BJ (cell line): ENCODE measurements at regions not wholly inside any gene's neighbourhood (a gene's known extent, or its start where the extent isn't known, plus 50 kb on each side); places are given as distances from the start of the nearest gene placed in this dataset.

Source experiments
- CTCF ChIA-PET: fragments of 350-600 bp; formaldehyde crosslinking; extraction: SDS; loops from one replicate; lab custom pipeline; 2021; ENCODE audit warnings: antibody characterized with exemption, inconsistent platforms; lab: Yijun Ruan, JAX
- POLR2A ChIA-PET: fragments of 300-600 bp; sonication (Branson Sonifier 250); formaldehyde crosslinking; extraction: SDS; loops from one replicate; lab custom pipeline; 2021; ENCODE audit warnings: antibody characterized with exemption; lab: Charles Lee
- DNase-seq: peaks from one replicate; pipeline ENCODE4 v3.0.0-alpha.2; 2011; ENCODE audit warnings: low read depth
- H3K27me3 ChIP-seq: 2 replicates; pipeline ENCODE4 v1.6.0; 2011; ENCODE audit warnings: low read length; ENCODE audit not compliant: control insufficient read depth, insufficient read depth
- H3K36me3 ChIP-seq: 2 replicates; pipeline ENCODE4 v1.5.1; 2011; ENCODE audit warnings: low read length; ENCODE audit not compliant: control insufficient read depth, insufficient read depth
- H3K4me3 ChIP-seq: 2 replicates; pipeline ENCODE4 v1.5.1; 2011; ENCODE audit warnings: low read depth, mild to moderate bottlenecking, control low read depth, low read length
- TF ChIP-seq, protein P1 (sequence below): IDR thresholded peaks from 2 replicates; pipeline ENCODE4 v1.5.1; 2011; ENCODE audit warnings: low read depth, mild to moderate bottlenecking, control low read depth, inconsistent platforms, low read length, moderate library complexity; ENCODE audit not compliant: insufficient read depth

DNA sequence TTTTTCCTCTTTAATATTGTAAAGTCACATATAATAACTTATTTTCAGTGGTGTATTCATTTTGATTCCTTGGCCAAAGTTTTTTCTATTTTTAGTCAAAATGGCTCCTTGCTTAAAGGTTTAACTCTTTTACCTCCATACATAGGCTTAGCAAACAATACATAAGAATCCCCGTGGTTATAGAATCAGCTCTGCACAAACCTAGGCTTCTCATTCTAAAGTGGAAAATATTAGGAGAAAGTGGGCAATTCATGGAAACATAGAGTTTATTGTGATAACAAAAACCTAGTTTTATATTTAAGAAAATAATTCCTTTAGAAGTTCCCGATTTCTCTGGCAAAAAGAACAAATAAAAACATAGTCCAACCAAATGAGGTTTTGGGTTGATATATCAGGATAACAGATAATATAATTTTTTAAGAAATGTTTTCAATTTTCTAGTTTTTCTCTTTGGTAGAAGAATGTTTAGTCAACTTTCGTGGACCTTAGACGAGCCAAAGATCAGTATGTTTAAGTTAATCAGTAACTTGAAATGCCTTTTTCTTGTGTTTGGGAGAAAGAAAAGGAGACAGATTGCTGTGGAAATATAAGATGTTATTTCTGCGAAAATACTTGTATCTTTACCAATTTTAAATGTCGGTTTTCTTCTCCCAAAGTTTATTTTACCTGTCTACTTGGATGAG is 93.4 kb upstream of the KLF12 start:
- no peak for DNase-seq
- TF ChIP-seq, protein P1, sequence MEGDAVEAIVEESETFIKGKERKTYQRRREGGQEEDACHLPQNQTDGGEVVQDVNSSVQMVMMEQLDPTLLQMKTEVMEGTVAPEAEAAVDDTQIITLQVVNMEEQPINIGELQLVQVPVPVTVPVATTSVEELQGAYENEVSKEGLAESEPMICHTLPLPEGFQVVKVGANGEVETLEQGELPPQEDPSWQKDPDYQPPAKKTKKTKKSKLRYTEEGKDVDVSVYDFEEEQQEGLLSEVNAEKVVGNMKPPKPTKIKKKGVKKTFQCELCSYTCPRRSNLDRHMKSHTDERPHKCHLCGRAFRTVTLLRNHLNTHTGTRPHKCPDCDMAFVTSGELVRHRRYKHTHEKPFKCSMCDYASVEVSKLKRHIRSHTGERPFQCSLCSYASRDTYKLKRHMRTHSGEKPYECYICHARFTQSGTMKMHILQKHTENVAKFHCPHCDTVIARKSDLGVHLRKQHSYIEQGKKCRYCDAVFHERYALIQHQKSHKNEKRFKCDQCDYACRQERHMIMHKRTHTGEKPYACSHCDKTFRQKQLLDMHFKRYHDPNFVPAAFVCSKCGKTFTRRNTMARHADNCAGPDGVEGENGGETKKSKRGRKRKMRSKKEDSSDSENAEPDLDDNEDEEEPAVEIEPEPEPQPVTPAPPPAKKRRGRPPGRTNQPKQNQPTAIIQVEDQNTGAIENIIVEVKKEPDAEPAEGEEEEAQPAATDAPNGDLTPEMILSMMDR: no peak
- POLR2A ChIA-PET: no interaction called here
- Histone ChIP-seq H3K4me3 (no peak overlapping the region), H3K27me3 (no peaks in the 10 kb centered on the region), H3K36me3 (no peaks in the 10 kb centered on the region)
- CTCF ChIA-PET: interaction anchor here (0.5 to 0.6 kb wide), 2 partner anchors 9 to 95 kb away, joined by 3 to 4 read pairs; no protein-coding TSS in a partner anchor

DNA sequence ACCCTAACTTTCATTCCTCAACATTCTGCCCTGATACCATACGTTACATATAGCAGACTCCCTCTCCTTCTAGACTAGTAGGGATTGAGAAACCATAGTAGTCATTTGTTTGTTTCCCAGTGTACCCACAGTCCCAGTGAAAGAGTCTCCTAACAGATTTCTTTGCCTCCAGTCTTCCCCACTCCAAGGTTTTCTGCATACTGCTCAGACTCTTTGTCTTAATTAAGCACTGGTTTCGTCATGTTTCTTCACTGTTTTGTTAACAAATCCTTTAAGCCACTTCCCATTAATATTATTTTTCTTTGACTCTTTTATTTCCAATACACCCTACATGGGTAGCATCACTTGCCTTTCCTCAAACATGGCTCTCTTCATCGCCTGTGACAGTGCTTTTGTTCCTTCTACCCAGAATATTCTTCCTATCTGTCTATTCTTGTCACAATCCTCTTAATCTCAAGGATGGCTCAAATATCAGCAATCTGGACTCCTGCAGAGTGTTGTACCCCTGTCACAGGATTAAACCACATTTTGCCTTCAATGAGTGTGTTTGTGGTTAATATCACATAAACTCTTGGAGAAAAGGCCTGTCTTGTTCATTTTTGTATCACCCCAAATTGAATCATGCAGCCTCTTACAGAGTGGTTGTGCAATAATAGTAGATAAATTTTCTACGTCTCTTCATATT is 92.7 kb upstream of the KLF12 start:
- no peak overlapping the region for H3K4me3 ChIP-seq
- CTCF ChIA-PET: no interaction called here
- POLR2A ChIA-PET: no interaction called here
- DNase-seq: no peak
- H3K36me3 ChIP-seq: no peaks in the 10 kb centered on the region
- TF ChIP-seq, protein P1: no peak
- no peaks in the 10 kb centered on the region for H3K27me3 ChIP-seq

DNA sequence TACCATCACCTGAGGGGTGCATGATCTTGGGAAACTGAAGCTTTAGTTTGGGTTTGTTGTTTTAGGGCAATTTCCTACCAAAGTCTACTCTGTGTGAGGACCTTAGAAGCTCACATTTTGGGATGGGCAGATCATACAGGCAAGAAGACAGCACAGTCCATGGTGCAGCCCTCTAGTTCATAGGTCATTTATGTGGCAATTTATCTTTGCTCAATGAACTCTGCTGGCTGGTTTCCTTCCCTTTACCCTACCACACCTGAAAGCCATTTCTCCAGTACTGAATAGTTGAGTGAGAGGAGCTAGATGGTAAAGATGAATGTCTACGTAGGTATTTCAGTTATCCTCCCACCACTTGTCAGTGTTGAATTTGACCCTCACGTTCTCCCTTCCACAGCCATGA is 87.5 kb upstream of the KLF12 start:
- DNase-seq: no peak
- CTCF ChIA-PET: interaction anchor here (0.6 kb wide), 1 partner anchor 33 kb away, joined by 3 read pairs; no protein-coding TSS in a partner anchor
- POLR2A ChIA-PET: no interaction called here
- Histone ChIP-seq H3K36me3 (no peaks in the 10 kb centered on the region), H3K4me3 (no peak overlapping the region), H3K27me3 (no peaks in the 10 kb centered on the region)
- TF ChIP-seq, protein P1: no peak

DNA sequence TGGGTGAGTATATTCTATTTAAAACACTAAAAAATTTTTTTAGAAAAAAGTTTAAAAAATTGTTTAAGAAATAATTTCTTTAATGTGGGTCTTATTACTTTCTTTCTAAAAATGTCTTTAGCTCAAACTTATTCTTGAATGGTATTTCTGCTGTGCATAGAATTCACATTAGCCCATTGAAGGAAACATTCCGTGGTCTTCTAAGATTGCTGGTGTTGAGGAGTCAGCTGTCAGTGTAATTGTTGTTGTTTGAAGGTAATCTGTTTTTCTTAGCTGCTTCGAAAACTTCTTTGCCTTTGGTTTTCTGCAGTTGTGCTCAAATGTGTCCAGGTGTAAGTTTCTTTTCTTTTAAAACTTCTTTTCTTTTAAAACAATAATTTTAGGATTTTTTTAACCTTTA is 85.4 kb upstream of the KLF12 start:
- Histone ChIP-seq H3K4me3 (no peak overlapping the region), H3K27me3 (no peaks in the 10 kb centered on the region), H3K36me3 (no peaks in the 10 kb centered on the region)
- CTCF ChIA-PET: interaction anchor here (0.6 kb wide), 1 partner anchor 32 kb away, joined by 3 read pairs; no protein-coding TSS in a partner anchor
- TF ChIP-seq, protein P1: no peak
- DNase-seq: no peak
- POLR2A ChIA-PET: interaction anchor here (0.7 kb wide), 1 partner anchor 12 kb away, joined by 3 read pairs; no protein-coding TSS in a partner anchor

DNA sequence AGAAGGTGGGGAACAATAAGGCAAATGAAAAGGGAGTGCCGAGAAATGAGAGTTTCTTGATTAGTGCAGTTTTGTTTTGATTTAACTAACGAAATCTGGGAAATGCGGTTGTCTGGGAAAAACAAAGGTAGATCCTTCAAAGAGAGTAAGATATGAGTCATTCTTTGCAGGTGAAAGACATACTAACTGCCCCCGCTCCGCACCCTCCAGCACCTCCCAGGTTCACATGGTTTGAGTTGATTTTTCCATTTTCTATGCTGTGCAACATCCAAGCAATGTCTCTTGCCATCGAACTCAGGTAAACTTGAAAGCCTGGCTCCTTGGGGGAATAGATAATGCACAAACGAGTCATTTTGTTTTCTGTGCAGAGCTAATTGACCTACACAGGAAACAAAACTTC is 84.1 kb upstream of the KLF12 start:
- ChIA-PET POLR2A (no interaction called here), CTCF (interaction anchor here (0.6 to 1.1 kb wide), 2 partner anchors 148 to 915 kb away, joined by 4 read pairs; no protein-coding TSS in a partner anchor)
- Histone ChIP-seq H3K36me3 (no peaks in the 10 kb centered on the region), H3K4me3 (no peak overlapping the region), H3K27me3 (no peaks in the 10 kb centered on the region)
- TF ChIP-seq, protein P1: no peak
- no peak for DNase-seq
